LNCAP (cell line): ENCODE measurements at regions not wholly inside any gene's neighbourhood (a gene's known extent, or its start where the extent isn't known, plus 50 kb on each side); places are given as distances from the start of the nearest gene placed in this dataset.

Source experiments
- CTCF ChIP-seq: fragments of 450-650 bp; IDR thresholded peaks from 2 replicates; pipeline ENCODE4 v1.5.1; 2017; ENCODE audit warnings: mild to moderate bottlenecking

- no peak for TF ChIP-seq CTCF
Measured at GRCh38 chr22:25448435-25449051, 115.9 kb upstream of the GRK3 start.

GRCh38 chr22:25449781-25450317 is 114.6 kb upstream of the GRK3 start:
- TF ChIP-seq CTCF: no peak

GRCh38 chr22:25451480-25452114 is 112.9 kb upstream of the GRK3 start:
- no peak for TF ChIP-seq CTCF

GRCh38 chr22:25452116-25452700 is 112.3 kb upstream of the GRK3 start:
- no peak for TF ChIP-seq CTCF

- no peak for TF ChIP-seq CTCF
Measured at GRCh38 chr22:25453058-25453457, 111.4 kb upstream of the GRK3 start.

- TF ChIP-seq CTCF: no peak
Measured at GRCh38 chr22:25453557-25453956, 110.9 kb upstream of the GRK3 start.

- TF ChIP-seq CTCF: no peak
Measured at GRCh38 chr22:25461301-25461700, 103.2 kb upstream of the GRK3 start.
